GM12872 (cell line): ENCODE measurements at regions not wholly inside any gene's neighbourhood (a gene's known extent, or its start where the extent isn't known, plus 50 kb on each side); places are given as distances from the start of the nearest gene placed in this dataset.

Experiments
- TF ChIP-seq, protein P1 (sequence below): IDR thresholded peaks from 3 replicates; pipeline ENCODE4 v1.5.1; 2011; ENCODE audit warnings: low read depth, mild to moderate bottlenecking, low read length, moderate library complexity; ENCODE audit not compliant: insufficient read depth

DNA sequence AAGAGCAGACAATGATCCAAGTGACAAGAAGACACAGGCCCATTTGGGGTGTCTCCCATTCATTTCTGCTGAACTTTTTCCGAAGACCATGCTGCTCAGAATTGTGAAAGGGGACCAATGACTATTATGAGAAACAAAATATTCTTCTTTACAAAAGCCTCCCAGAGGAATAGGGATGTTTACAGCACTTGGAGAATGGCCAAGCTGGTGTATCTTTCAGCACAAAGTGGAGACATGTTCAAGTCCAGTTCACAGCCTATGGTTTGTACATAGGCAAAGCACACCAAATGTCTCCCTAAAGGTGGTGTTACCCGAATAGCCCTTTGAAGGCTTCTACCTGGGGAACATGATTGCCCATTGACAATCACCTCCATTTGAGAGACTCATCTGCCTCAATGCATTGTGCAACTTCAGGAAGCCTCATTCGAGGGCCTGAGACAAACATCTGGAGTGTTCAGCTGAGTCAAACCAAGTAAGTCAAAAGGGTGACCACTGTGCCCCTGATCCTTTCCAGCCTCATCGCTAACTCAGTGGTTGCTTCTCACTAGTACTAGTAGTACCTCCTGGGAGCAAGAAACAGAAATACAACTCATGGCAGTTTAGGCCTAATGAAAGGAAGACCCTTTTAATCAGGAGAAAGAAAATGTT is 451.0 kb upstream of the MARCKS start:
- TF ChIP-seq, protein P1, sequence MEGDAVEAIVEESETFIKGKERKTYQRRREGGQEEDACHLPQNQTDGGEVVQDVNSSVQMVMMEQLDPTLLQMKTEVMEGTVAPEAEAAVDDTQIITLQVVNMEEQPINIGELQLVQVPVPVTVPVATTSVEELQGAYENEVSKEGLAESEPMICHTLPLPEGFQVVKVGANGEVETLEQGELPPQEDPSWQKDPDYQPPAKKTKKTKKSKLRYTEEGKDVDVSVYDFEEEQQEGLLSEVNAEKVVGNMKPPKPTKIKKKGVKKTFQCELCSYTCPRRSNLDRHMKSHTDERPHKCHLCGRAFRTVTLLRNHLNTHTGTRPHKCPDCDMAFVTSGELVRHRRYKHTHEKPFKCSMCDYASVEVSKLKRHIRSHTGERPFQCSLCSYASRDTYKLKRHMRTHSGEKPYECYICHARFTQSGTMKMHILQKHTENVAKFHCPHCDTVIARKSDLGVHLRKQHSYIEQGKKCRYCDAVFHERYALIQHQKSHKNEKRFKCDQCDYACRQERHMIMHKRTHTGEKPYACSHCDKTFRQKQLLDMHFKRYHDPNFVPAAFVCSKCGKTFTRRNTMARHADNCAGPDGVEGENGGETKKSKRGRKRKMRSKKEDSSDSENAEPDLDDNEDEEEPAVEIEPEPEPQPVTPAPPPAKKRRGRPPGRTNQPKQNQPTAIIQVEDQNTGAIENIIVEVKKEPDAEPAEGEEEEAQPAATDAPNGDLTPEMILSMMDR, result no peak

DNA sequence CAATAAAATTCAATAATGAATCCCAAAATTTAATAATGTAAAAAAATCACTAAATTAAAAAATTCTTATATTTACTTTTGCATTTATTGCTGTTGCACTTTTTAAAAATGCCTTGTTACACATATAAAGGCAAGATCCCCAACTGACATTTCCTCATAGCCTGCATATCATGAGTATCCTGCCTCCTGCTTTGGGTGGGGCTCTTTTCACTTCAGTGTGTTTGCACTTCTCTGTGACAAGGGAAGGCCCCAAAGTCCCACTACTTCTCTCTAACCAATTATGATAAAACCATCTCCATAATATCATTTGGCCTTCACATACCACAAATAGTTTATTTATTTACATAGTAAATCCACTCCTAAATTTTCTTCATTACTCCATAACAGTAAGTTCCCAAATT is 446.1 kb upstream of the MARCKS start:
- TF ChIP-seq, protein P1, result no peak

DNA sequence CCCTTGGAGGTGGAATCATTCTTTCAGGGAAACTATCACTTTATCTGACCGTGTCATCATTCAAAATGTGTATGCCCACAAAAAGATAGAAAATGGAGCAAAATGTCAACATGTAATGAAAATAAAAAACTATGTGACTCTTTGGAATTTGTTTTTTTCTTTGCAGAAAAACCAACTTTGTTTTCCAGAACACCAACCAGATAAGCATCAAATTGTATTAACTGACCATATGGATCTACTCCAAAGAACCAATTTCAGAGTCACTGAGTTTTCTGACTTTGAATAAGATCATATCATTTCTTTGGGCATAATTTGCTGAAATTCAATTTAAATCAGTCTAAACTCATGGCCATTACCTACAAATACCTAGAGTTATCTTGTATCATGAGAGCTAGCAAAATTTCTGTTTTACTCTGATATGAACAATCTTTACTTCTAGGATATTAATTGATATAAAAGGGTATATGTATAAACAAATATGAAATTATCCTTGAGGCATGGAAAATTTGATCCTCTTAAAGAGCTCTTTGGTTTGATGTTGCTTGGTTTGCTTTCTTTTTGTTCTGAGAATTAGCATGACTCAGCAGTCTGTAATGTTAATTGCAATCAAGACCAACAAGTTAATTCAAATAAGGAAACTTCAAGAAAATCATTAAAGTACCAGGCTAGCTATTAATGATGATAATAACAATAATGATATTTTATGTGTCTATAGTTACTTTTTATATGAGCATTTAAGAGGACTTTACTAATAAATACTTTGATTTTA is 444.4 kb upstream of the MARCKS start:
- TF ChIP-seq, protein P1, result no peak

GRCh38 chr6:113414511-113414910 is 442.6 kb upstream of the MARCKS start:
- TF ChIP-seq, protein P1, result no peak

- TF ChIP-seq, protein P1, result no peak
These were observed 441.0 kb upstream of the MARCKS start for GRCh38 chr6:113416170-113416569.

DNA sequence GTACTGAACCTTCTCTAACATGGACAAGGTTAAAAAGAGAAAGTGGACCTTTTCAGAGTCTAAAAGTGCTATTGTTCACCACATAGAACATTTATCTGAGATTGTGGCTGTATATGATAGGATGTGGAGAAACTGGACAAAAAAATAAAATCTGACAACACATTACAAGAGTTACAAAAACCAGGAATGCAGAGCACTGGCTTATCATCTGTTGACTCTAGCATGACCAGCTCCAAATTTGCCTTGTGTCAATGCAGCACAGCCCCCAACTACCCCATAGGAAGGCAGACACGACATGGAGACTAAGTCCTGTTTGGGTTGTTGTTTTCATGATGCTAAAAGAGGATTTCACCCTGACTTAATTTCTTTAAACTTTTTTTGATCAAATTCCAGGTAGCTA is 436.9 kb upstream of the MARCKS start:
- TF ChIP-seq, protein P1, result no peak

GRCh38 chr6:113421997-113422396 is 435.1 kb upstream of the MARCKS start:
- TF ChIP-seq, protein P1, result no peak
